GM21526 (cell line): ENCODE measurements at regions not wholly inside any gene's neighbourhood (a gene's known extent, or its start where the extent isn't known, plus 50 kb on each side); places are given as distances from the start of the nearest gene placed in this dataset.
"Not testable (repeated sequence)": the region's sequence is repeated elsewhere in the genome, so short reads cannot be mapped to it uniquely, and the experiment has no call there.

Experiments used
- ATAC-seq: cut with Tn5 transposase; IDR thresholded peaks from one replicate; pipeline ENCODE4 v1.9.1; 2021; ENCODE audit warnings: moderate library complexity; ENCODE audit not compliant: unreplicated experiment, low FRiP score

DNA sequence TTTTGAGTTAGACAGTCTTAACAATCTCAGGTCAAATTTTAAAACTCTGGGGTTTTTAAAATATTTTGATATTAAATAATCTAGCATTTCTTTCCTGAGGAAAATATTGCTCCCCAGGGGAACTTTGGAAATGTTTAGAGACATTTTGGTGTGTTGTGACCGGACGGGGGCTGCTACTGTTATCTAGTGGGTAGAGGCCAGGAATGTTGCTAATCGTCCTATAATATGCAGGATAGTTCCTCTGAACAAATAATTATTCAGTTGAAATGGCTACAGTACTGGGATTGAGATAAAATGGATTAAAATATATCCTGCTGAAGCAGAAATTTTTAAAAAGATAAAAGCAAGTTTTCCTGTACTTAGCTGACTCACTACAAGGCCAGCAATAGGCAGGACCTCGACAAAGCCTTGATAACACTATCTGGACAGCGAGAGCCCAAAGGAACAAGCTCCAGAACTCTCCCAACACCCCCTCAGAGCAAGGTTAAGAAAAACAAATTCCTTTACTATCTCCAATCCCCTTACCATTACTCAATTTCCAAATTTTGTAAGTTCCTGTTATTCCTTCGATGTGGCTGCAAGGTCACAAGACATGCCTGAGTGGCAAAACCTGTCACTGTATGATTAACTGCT, 1407.4 kb downstream of the SUCLG1 start:
- no peak for ATAC-seq

DNA sequence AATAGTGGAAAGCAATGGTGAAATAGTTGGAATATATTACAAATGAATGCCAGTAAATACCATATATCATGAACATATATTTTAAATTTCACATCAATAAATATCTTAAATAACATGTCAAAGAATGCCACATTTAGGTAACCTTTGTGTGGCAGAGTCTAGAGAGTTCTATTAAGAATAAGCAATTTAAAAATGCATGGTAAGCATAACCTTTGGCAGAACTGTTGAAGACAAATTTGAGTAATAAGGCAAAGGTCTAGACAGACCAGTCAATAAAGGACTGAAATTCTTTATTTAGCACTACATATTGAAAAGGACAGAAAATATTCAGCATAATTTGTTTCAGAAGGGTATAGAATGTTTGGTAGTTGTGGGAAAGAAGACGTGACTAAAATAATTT, 1417.0 kb downstream of the SUCLG1 start:
- no peak for ATAC-seq

DNA sequence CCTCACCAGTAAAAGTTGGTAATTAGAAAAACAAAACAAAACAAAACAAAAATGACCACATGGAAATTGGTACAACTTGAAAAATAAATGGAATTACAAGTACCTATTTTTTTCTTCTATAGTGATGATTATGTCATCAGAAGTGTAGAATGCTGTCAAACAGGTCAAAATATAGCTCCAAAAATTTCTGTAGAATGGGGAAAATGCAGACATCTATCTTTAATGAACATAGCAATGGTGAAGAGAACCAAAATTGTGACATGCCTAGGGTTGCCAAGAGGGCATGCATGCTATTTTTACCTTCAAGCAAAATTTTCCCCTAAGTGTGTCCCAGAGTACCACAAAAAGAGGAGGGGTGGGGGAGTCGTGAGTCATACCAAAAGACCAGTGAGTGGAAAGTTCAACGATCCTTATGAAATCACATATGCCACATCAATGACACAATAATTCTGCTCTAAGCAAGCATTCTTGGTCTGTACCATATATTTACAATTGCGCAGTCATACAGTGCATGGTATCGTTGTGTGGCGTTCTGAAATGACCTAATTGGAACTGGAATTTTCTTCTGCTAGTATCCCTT, 1436.4 kb downstream of the SUCLG1 start:
- ATAC-seq, result no peak

DNA sequence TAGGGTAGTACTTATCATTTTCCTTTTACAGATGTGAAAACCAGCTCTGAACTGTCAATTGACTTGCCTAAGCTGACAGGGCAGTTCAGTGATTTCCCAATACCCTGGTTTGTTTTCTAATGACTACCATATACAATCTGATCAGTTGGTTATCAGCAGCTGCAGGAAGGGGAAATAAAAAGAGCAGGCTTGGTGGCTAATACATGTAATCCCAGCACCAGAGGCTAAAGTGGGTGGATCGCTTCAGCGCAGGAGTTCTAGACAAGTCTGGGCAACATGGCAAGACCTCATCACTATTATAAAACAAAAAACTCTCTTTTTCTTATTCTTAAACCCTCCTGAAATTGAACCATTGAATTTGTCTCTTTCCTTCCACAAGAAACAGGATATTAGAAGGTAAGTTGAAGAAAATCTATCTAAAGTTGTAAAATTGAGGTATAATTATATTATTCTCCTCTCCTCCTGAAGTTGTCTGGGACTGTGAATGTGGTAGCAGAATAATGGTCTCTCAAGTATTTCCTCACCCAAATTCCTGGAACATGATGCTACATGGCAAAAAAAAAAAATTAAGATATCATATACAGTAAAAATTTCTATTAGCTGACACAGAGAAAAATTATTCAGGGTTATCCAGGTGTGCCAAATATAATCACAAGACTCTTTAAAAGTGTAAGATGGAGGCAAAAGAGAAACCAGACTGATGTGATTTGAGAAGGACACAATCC, 1441.6 kb downstream of the SUCLG1 start:
- ATAC-seq, result no peak

GRCh38 chr2:83016343-83017110, 1442.6 kb downstream of the SUCLG1 start:
- no peak for ATAC-seq

DNA sequence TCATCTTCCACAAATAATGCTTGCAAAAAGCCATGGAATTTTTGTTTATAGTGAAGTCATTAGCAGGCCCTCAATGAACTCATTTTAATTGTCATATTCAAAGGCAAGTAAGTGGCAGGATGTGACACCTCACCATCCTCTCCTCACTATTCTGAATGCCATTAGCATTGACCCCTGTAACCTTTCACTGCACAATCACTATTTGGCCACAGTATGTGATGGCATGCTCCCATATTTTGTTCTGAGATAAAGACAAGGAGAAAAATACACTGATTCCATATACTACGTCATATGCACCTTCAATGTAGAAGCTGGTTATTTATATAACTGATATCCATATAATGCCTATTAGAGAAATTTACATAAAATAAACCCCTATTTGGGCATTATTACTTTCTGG, 1443.2 kb downstream of the SUCLG1 start:
- no peak for ATAC-seq

- no peak for ATAC-seq
Measured at GRCh38 chr2:83015035-83015715, 1443.9 kb downstream of the SUCLG1 start.

- no peak for ATAC-seq
Measured at GRCh38 chr2:83014462-83014861, 1444.6 kb downstream of the SUCLG1 start.

- no peak for ATAC-seq
Measured at GRCh38 chr2:83006961-83007360, 1452.1 kb downstream of the SUCLG1 start.

DNA sequence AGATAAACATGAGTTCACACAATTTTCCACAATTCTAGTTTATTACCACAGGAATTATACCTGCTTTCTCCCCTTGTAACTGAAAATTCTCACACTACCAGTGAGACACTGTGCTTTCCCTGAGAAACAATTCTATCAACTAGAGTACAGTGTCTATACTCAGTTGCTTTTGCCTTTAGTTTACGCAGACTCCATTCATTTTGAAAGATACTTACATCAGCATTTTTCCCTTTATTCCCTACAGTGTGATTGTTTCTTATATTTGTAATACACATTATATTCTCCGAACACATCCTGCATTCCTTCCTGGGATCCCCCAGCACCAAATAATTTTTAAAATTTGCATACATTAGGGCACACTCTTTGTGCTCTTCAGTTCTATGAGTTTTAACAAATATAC, 1455.5 kb downstream of the SUCLG1 start:
- no peak for ATAC-seq

DNA sequence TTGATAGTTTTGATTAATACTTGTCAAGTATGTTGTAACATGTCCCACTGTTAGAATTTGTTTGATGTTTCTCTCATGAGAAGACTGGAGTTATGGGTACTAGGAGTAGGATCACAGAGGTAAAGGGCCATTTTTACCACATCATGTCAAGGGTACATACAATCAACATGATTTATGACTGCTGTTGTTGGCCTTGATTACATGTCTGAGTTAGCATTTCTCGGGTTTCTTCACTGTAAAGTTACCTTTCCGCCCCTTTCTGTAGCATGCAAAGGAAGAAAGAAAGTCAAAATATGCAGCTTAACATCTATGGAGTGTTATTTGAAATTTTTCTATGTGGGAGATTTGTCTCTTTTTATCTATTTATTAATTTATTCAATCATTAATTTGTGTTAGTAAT, 1456.4 kb downstream of the SUCLG1 start:
- ATAC-seq, result no peak

DNA sequence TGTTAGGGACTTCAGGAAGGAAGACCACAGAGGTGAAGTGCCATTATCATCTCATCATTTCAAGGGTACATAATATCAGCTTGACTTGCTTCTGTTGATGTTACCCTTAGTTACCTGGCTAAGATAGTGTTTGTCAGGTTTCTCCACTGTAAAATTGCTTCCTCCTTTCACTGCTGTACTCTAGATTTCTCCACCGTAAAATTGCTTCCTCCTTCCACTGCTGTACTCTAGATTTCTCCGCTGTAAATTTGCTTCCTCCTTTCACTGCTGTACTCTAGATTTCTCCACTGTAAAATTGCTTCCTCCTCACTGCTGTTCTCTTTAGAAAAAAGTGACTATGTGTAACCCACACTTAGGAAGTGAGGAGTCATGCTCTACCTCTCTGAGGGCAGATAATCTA, 1460.3 kb downstream of the SUCLG1 start:
- no peak for ATAC-seq

- no peak for ATAC-seq
Measured at GRCh38 chr2:82996217-82996616, 1462.9 kb downstream of the SUCLG1 start.

DNA sequence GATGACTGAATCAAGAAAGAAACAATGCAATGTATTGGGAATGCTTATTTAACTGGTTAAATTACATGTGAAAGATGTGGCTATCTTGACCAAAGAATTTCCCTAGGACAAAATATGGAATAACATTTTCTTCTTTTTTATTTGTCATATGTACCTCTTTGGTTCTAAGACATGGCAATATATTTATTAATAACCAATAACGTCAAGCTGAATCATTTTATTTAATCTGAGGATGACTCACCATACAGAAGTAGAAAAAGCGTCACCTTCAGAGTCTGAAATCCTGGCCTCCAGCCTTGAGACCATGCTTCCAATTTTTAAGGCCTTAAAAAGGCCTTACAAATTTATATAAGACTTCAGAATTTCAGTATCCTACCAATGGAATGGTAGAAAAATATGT, 1464.9 kb downstream of the SUCLG1 start:
- ATAC-seq, result no peak

- ATAC-seq, result no peak
Measured at GRCh38 chr2:82993609-82994008, 1465.5 kb downstream of the SUCLG1 start.

DNA sequence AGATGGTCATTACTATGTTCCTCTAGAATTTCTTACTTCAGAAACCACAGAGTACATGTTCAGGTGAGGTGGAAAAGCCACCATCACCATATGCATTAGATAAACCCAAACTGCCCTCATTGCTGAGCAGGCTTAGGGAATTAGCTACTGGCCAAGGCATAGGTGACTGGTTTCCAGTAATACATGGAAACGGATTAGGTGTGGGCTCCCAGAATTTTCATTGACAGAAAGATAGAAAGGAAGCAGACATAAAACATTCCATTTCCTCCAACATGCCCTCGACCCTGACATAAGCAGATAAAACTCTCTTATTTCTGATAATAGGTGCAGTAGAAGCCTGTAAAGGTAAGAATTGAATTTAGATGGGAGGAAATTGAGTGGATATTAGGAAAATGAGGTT, 1466.1 kb downstream of the SUCLG1 start:
- no peak for ATAC-seq

DNA sequence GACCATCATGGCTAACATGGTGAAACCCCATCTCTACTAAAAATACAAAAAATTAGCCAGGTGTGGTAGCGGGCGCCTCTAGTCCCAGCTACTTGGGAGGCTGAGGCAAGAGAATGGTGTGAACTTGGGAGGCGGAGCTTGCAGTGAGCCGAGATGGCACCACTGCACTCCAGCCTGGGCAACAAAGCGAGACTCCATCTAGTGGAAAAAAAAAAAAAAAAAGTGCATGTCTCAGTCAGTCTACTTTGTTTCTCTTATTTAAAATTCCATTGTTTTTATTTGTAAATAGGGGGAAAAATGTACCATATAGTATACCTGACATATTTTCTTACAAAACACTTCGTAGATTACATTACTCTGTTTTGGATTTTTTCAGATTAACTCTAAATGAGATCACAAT, 1471.4 kb downstream of the SUCLG1 start:
- not testable (repeated sequence) for ATAC-seq

GRCh38 chr2:82986899-82987298, 1472.2 kb downstream of the SUCLG1 start:
- no peak for ATAC-seq

GRCh38 chr2:82985572-82986197, 1473.4 kb downstream of the SUCLG1 start:
- no peak for ATAC-seq

GRCh38 chr2:82968358-82968757, 1490.7 kb downstream of the SUCLG1 start:
- no peak for ATAC-seq
